ENCODE measurements at regions not wholly inside any gene's neighbourhood (a gene's known extent, or its start where the extent isn't known, plus 50 kb on each side); places are given as distances from the start of the nearest gene placed in this dataset.

DNA sequence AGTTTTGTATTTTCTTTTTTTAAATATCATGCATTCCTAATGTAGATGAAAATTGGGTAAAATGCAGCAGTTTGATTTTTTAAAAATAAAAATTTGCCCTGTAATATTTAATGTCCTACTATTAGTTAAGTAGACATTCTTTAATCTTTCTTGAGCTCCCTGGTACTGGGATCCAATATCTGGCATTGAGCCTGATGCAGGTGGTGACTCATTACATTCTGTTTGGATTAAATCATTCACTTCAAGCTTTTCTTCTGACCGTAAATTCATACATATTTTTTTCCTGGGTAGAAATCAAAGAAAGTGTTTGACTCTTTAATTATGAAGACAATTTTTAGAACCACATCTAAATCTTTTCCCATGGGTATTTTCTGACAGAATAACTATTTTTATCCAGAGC, 768.8 kb upstream of the SLC35B3 start:
- peak; percentile 53 for DNase-seq (ENCODE audit: low spot score)

DNA sequence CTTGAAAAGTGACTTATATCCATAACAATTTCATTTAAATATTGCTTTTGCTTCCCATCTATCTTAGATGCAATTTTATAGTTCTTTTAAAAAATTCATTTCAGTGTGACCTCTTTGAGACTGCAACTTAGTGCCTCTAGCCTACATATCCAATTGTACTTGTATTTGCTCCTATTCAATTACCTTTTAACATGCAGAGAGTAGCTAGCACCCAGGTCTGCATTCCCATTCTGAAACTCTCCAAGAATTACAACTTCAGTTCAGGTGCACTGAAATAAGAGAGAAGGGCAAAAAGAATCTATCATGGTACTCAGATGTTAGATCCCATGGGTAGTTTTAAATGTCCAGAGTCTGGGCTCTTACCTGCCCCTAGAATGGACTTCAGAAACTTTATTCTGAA, 765.4 kb upstream of the SLC35B3 start:
- DNase-seq (ENCODE audit: low spot score) = no peak

GRCh38 chr6:9197726-9198125, 762.4 kb upstream of the SLC35B3 start:
- no peak for DNase-seq (ENCODE audit: low spot score)

DNA sequence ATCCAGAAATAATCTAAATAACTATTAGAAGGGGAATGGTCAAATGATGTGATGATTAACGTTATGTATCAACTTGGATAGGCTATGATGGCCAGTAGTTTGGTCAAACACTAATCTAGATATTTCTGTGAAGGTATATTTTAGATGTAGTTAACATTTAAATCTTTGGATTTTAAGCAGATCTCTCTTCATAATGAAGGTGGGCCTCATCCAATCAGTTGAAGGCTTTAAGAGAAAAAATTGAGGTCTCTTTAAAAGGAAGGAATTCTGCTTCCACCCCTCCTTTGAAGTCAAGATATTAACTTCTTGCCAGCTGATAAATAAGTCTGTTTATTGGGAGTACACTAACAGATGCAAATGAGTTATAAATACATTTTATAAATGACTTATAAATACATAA, 760.0 kb upstream of the SLC35B3 start:
- DNase-seq (ENCODE audit: low spot score) = no peak

- DNase-seq (ENCODE audit: low spot score) = no peak
Observed at GRCh38 chr6:9192405-9192909, 757.1 kb upstream of the SLC35B3 start.

DNA sequence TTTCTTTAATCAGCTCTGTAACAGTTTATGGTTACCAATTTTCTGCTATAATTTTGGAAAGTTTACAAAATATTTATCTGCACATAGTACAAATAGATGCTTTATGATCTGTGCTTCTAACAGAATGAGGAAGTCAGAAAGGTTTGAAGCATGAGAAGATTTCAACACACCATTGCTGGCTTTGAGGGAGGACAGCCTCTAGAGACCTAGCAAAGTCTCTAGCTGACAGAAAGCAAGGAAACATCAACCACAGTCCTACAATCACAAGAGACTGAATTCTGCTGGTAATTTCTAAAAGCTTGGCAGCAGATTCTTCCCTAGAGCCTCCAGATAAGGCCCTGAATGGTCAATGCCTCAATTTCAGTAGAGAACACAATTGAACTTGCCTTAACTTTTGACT, 750.8 kb upstream of the SLC35B3 start:
- no peak for DNase-seq (ENCODE audit: low spot score)

- no peak for DNase-seq (ENCODE audit: low spot score)
Observed at GRCh38 chr6:9178071-9178470, 742.7 kb upstream of the SLC35B3 start.

DNA sequence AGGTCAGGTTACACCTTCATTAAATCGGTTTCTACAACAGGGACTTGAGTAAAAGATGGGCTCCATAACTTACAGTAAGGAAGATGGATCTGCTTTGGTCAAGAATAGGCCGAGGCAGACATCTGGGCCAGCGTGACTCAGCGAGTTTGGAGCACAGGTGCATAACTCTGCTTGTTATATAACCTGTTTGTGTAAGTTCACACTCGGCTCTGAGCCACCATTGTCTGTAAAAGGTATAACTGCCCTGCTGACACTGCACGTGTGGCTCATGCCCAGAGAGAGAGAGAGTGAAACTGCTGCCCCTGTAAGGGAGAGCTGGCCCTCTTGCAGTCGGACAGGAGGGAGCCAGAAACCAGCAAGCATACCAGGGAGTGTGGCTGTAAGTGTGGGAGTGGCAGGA, 737.9 kb upstream of the SLC35B3 start:
- DNase-seq (ENCODE audit: low spot score) = no peak

- no peak for DNase-seq (ENCODE audit: low spot score)
Observed at GRCh38 chr6:9172096-9172495, 736.8 kb upstream of the SLC35B3 start.

GRCh38 chr6:9168669-9169068, 733.3 kb upstream of the SLC35B3 start:
- DNase-seq (ENCODE audit: low spot score) = no peak

GRCh38 chr6:9161731-9162130, 726.4 kb upstream of the SLC35B3 start:
- no peak for DNase-seq (ENCODE audit: low spot score)

GRCh38 chr6:9159051-9159450, 723.7 kb upstream of the SLC35B3 start:
- DNase-seq (ENCODE audit: low spot score) = no peak

DNA sequence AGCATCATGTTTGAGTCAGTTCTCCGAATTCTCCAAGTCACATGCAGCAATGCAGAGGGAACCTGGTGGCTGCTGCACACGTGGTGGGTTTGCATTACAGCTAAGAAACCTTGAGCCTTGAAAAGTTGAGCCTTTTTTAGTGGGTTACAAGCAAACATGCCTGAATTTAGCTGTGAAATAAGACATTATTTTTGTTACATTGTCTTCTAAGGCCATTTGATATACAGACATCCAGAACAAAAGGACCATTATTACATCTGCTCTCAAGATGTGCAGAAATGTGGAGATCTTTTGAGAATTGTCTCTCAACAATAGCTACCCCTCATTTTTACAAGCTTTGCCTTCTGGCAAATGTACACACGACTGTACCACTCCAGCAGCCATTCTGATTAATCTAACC, 720.5 kb upstream of the SLC35B3 start:
- no peak for DNase-seq (ENCODE audit: low spot score)

GRCh38 chr6:9143140-9143539, 707.8 kb upstream of the SLC35B3 start:
- DNase-seq (ENCODE audit: low spot score) = no peak

GRCh38 chr6:9140951-9141460, 705.7 kb upstream of the SLC35B3 start:
- DNase-seq (ENCODE audit: low spot score) = peak; percentile 63

- DNase-seq (ENCODE audit: low spot score) = peak; percentile 77
Observed at GRCh38 chr6:9140172-9140571, 704.8 kb upstream of the SLC35B3 start.

DNA sequence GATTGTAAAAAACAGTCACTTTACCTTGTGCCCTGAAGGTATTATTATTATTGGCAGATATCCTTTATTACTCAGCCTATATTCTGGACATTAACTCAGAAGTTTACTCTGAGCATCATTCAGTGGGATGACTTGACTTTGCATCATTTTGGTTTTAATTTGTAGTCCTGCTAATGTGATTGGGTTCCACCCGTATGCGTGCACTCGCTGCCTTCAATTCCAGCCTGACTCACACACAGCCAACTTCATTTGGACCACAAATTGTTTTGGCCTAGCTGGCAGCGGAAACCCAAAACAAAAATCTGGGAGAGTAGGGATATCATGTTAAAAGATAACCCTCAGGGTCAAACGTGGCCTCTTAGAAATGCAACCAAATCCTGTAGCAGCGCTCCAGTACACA, 704.4 kb upstream of the SLC35B3 start:
- peak; percentile 81 for DNase-seq (ENCODE audit: low spot score)

- peak; percentile 6 for DNase-seq (ENCODE audit: low spot score)
Observed at GRCh38 chr6:9138936-9139335, 703.6 kb upstream of the SLC35B3 start.

- DNase-seq (ENCODE audit: low spot score) = peak; percentile 48
Observed at GRCh38 chr6:9136141-9136822, 700.9 kb upstream of the SLC35B3 start.

- DNase-seq (ENCODE audit: low spot score) = no peak
Observed at GRCh38 chr6:9131616-9132015, 696.3 kb upstream of the SLC35B3 start.

- DNase-seq (ENCODE audit: low spot score) = no peak
Observed at GRCh38 chr6:9131201-9131600, 695.9 kb upstream of the SLC35B3 start.

DNA sequence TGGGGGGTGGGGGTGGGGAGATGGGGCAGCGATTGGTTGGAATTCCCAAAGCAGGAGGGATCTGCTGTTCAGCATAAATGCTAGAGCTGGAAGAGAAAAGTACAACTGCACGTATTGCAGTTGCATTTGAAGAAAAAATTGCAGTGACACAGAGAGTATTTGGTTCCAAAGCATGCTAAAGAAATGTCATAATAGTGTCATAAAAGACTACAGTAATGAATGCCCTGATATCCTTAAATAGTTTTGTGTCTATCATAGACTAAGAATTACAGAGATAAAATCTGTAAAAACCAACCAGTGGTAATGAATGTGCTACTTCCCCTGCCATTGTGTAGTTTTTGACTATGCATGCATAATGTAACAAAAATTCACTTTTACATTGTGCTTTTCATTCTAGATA, 693.6 kb upstream of the SLC35B3 start:
- DNase-seq (ENCODE audit: low spot score) = no peak

- DNase-seq (ENCODE audit: low spot score) = peak; percentile 67
Observed at GRCh38 chr6:9126878-9127560, 691.7 kb upstream of the SLC35B3 start.
